BLaER1 (cell line): ENCODE measurements at regions not wholly inside any gene's neighbourhood (a gene's known extent, or its start where the extent isn't known, plus 50 kb on each side); places are given as distances from the start of the nearest gene placed in this dataset.

Source experiments
- H3K27ac ChIP-seq: shearing (Covaris generic); formaldehyde crosslinking; 2 replicates; pipeline ENCODE4 v1.8.1; 2022
- H3K27me3 ChIP-seq: shearing (Covaris generic); formaldehyde crosslinking; 2 replicates; pipeline ENCODE4 v1.8.1; 2022
- H3K36me3 ChIP-seq: shearing (Covaris generic); formaldehyde crosslinking; 2 replicates; pipeline ENCODE4 v1.8.1; 2022
- H3K4me1 ChIP-seq: shearing (Covaris generic); formaldehyde crosslinking; 2 replicates; pipeline ENCODE4 v1.8.1; 2022
- H3K4me2 ChIP-seq: shearing (Covaris generic); formaldehyde crosslinking; 2 replicates; pipeline ENCODE4 v1.8.1; 2022
- H3K4me3 ChIP-seq: shearing (Covaris generic); formaldehyde crosslinking; 2 replicates; pipeline ENCODE4 v1.8.1; 2022
- H3K9ac ChIP-seq: shearing (Covaris generic); formaldehyde crosslinking; 2 replicates; pipeline ENCODE4 v1.8.1; 2022
- H3K9me3 ChIP-seq: shearing (Covaris generic); formaldehyde crosslinking; 2 replicates; pipeline ENCODE4 v1.8.1; 2022
- H4K20me1 ChIP-seq: shearing (Covaris generic); formaldehyde crosslinking; 2 replicates; pipeline ENCODE4 v1.8.1; 2022
- Cebpa-rat ChIP-seq: shearing (Covaris generic); IDR thresholded peaks from 2 replicates; pipeline ENCODE4 v1.8.1; 2022

GRCh38 chr22:27157666-27158370, 500.4 kb downstream of the MIAT start:
- H3K9me3 ChIP-seq: no peaks in the 10 kb centered on the region; the same call in 1 of the 2 replicates
- H3K27me3 ChIP-seq: no peaks in the 10 kb centered on the region
- H4K20me1 ChIP-seq: no peaks in the 10 kb centered on the region
- no peak overlapping the region for H3K9ac ChIP-seq
- no peak overlapping the region for H3K4me3 ChIP-seq
- H3K4me2 ChIP-seq: peak overlapping the region; percentile 63
- H3K27ac ChIP-seq: no peak overlapping the region
- H3K4me1 ChIP-seq: peaks cover 45% of the 10 kb centered on the region
- no peak for TF ChIP-seq Cebpa-rat
- no peaks in the 10 kb centered on the region for H3K36me3 ChIP-seq

DNA sequence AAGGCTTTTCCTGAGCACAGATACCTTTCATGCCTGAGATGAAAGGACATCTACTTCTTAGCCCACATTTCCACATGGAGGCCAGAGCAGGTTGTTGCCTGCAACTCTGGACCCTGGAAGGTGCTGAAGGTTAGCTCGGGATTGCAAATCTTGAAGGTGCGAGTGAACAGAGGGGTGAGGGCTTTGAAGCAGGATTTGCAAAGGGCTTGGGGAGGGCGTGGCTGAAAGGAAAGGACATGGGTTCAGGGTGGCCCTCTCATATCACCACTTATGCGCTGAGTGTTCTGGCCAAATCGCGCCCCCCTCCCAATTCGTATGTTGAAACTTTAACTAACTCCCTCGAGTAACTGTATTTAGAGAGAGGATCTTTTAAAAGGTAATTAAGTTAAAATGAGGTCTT, 501.6 kb downstream of the MIAT start:
- H3K9me3 ChIP-seq: no peaks in the 10 kb centered on the region; the same call in 1 of the 2 replicates
- no peak overlapping the region for H3K9ac ChIP-seq
- H3K27me3 ChIP-seq: no peaks in the 10 kb centered on the region
- no peak overlapping the region for H3K27ac ChIP-seq
- H3K4me1 ChIP-seq: peaks cover 45% of the 10 kb centered on the region
- H3K36me3 ChIP-seq: no peaks in the 10 kb centered on the region
- H3K4me2 ChIP-seq: peak overlapping the region; percentile 63
- H4K20me1 ChIP-seq: no peaks in the 10 kb centered on the region
- no peak overlapping the region for H3K4me3 ChIP-seq
- TF ChIP-seq Cebpa-rat: no peak

DNA sequence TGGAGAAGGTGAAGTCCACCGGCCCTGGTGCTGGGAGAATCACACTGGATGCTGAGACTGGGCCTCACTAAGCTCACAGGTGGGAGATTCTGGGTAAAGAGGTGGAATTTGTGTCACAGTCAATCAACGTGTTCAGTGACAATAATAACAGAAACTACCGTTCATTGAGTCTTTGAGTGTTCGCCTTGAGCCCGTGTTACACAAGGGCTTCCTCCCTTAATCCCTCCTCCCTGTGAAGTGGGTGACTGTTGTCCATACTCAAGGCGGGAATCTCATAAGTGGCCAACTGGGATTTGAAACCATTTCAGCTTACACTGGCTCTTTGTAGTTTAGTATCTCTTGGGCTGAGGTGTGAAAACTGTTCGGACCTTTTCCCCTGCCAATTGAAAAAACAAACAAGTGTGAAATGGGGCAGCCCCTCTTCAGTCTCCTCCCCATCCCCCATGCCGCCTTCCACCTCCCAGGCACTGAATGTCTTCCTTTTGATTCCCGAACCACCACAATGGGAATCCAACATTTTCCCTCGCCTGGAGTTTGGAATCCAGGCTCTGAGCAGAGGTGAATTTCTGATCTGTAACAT, 502.4 kb downstream of the MIAT start:
- Histone ChIP-seq H3K9ac (no peak overlapping the region), H4K20me1 (no peaks in the 10 kb centered on the region), H3K9me3 (no peaks in the 10 kb centered on the region), H3K4me2 (peak overlapping the region; percentile 63), H3K36me3 (no peaks in the 10 kb centered on the region), H3K4me3 (no peak overlapping the region), H3K27me3 (no peaks in the 10 kb centered on the region), H3K27ac (no peak overlapping the region), H3K4me1 (peaks cover 43% of the 10 kb centered on the region)
- no peak for TF ChIP-seq Cebpa-rat

- no peaks in the 10 kb centered on the region for H3K36me3 ChIP-seq
- H3K4me1 ChIP-seq: peaks cover 38% of the 10 kb centered on the region
- no peak overlapping the region for H3K9ac ChIP-seq
- no peaks in the 10 kb centered on the region for H4K20me1 ChIP-seq
- no peak for TF ChIP-seq Cebpa-rat
- no peaks in the 10 kb centered on the region for H3K27me3 ChIP-seq
- no peak overlapping the region for H3K27ac ChIP-seq
- H3K4me3 ChIP-seq: no peak overlapping the region
- no peak overlapping the region for H3K4me2 ChIP-seq
- H3K9me3 ChIP-seq: no peaks in the 10 kb centered on the region
Measured at GRCh38 chr22:27163162-27164137, 506.1 kb downstream of the MIAT start.

- Histone ChIP-seq H3K4me1 (peaks cover 23% of the 10 kb centered on the region), H3K27me3 (no peaks in the 10 kb centered on the region), H3K9ac (no peak overlapping the region), H3K4me3 (no peak overlapping the region), H3K9me3 (no peaks in the 10 kb centered on the region), H3K4me2 (peak overlapping the region; percentile 41; the same call in 1 of the 2 replicates), H4K20me1 (no peaks in the 10 kb centered on the region), H3K36me3 (no peaks in the 10 kb centered on the region), H3K27ac (no peak overlapping the region)
- no peak for TF ChIP-seq Cebpa-rat
Measured at GRCh38 chr22:27164781-27165503, 507.6 kb downstream of the MIAT start.

DNA sequence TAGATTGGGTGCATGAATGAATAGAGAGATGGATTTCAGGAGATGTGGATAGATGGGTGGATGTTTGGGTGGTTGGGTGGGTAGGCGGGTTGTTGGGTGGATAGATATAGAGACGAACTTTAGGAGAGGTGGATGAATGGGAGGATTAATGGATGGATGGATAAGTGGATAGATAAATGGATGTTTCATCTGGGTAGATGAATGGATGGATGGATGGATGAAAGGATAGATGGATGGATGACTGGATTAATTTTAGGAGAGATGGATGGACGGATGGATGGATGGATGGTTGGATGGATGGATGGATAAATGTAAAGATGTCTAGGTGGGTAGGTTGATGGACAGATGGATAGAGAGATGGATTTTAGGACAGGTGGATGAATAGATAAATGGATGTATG, 511.3 kb downstream of the MIAT start:
- Histone ChIP-seq H3K36me3 (no peaks in the 10 kb centered on the region), H3K9me3 (no peaks in the 10 kb centered on the region), H3K9ac (no peak overlapping the region), H3K4me1 (peaks cover 24% of the 10 kb centered on the region), H3K27ac (no peak overlapping the region), H3K4me2 (no peak overlapping the region), H3K27me3 (no peaks in the 10 kb centered on the region), H4K20me1 (no peaks in the 10 kb centered on the region), H3K4me3 (no peak overlapping the region)
- no peak for TF ChIP-seq Cebpa-rat

DNA sequence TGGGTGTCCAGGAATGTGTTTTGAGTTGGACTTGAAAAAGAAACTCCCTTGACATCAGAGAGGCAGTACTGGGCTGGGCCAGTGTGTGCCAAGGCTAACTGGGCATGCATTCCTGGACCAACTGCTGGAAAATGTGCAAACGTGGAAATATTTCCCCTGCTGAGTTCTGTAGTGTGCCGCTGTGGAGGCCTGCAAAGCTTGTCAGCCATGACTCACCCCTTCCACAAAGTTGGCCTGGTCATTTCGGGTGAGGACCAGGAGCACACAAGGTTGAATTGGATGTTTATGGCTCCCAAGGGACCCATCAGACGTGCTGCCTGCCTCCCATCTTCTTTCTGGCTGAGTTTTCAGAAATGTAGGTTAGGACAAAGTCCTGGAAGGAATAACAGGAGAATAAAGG, 513.1 kb downstream of the MIAT start:
- Histone ChIP-seq H3K27me3 (no peaks in the 10 kb centered on the region), H3K9ac (no peak overlapping the region)

GRCh38 chr22:27171212-27171611, 513.8 kb downstream of the MIAT start:
- Histone ChIP-seq H3K36me3 (no peaks in the 10 kb centered on the region), H4K20me1 (no peaks in the 10 kb centered on the region), H3K9me3 (no peaks in the 10 kb centered on the region), H3K27ac (no peak overlapping the region), H3K27me3 (no peaks in the 10 kb centered on the region), H3K4me2 (no peak overlapping the region), H3K4me3 (no peak overlapping the region), H3K4me1 (peaks cover 28% of the 10 kb centered on the region), H3K9ac (no peak overlapping the region)
- TF ChIP-seq Cebpa-rat: no peak

More for the DNA sequence above, 513.1 kb downstream of the MIAT start:
- H3K4me3 ChIP-seq: no peak overlapping the region
- H3K27ac ChIP-seq: no peak overlapping the region
- no peaks in the 10 kb centered on the region for H3K9me3 ChIP-seq
- H4K20me1 ChIP-seq: no peaks in the 10 kb centered on the region
- no peak overlapping the region for H3K4me2 ChIP-seq
- H3K4me1 ChIP-seq: peaks cover 31% of the 10 kb centered on the region
- no peaks in the 10 kb centered on the region for H3K36me3 ChIP-seq
- no peak for TF ChIP-seq Cebpa-rat

DNA sequence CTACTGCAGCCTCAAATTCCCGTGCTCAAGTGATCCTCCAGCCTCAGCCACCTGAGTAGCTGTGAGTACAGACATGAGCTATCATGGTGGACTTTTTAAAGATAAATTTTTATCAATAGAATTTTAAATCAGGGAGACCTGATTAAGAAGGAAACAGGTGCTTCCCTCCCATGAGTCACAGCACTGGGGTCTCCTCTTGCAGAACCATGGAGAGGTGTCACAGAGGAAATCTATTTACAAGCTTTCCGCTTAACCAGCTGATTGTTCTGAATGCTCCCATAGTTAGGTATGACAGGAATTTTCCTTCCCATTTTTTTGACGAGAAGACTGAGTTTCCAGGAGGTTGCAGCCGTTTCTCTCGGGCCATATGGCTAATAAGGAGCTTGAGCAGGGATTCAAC, 516.1 kb downstream of the MIAT start:
- no peaks in the 10 kb centered on the region for H3K27me3 ChIP-seq
- H3K4me1 ChIP-seq: peaks cover 28% of the 10 kb centered on the region
- H3K4me3 ChIP-seq: no peak overlapping the region
- H3K9me3 ChIP-seq: no peaks in the 10 kb centered on the region
- H3K9ac ChIP-seq: no peak overlapping the region
- H3K4me2 ChIP-seq: peak overlapping the region; percentile 68
- no peak for TF ChIP-seq Cebpa-rat
- no peaks in the 10 kb centered on the region for H4K20me1 ChIP-seq
- no peak overlapping the region for H3K27ac ChIP-seq
- H3K36me3 ChIP-seq: no peaks in the 10 kb centered on the region
